HFFc6 (cell line): ENCODE measurements at regions not wholly inside any gene's neighbourhood (a gene's known extent, or its start where the extent isn't known, plus 50 kb on each side); places are given as distances from the start of the nearest gene placed in this dataset.

Experiments
- DNase-seq: peaks from one replicate; pipeline ENCODE4 v3.0.0-alpha.2; 2018
- H3K27ac Mint-ChIP-seq: 2 replicates; pipeline ENCODE4 v1.8.0; 2020; ENCODE audit warnings: mild to moderate bottlenecking, mixed read lengths
- H3K27me3 Mint-ChIP-seq: 2 replicates; pipeline ENCODE4 v1.8.0; 2021; ENCODE audit warnings: mild to moderate bottlenecking, moderate library complexity, mixed read lengths; ENCODE audit not compliant: insufficient read depth
- H3K36me3 Mint-ChIP-seq: 2 replicates; pipeline ENCODE4 v1.8.0; 2021; ENCODE audit warnings: low read depth, mixed read lengths
- H3K4me1 Mint-ChIP-seq: 2 replicates; pipeline ENCODE4 v1.8.0; 2020; ENCODE audit warnings: low read depth, mixed read lengths
- H3K4me3 Mint-ChIP-seq: 2 replicates; pipeline ENCODE4 v1.8.0; 2020; ENCODE audit warnings: mild to moderate bottlenecking, moderate library complexity, mixed read lengths
- H3K9me3 Mint-ChIP-seq: 2 replicates; pipeline ENCODE4 v1.8.0; 2020; ENCODE audit warnings: mild to moderate bottlenecking, mixed read lengths
- CTCF ChIP-seq: fragments of 200-600 bp; sonication (generic); IDR thresholded peaks from 2 replicates; pipeline ENCODE4 v1.5.0; 2021; ENCODE audit warnings: antibody characterized with exemption, mild to moderate bottlenecking

- peaks cover 12% of the 10 kb centered on the region for H3K9me3 Mint-ChIP-seq
- no peaks in the 10 kb centered on the region for H3K27me3 Mint-ChIP-seq
- no peaks in the 10 kb centered on the region for H3K4me1 Mint-ChIP-seq
- H3K36me3 Mint-ChIP-seq, result no peaks in the 10 kb centered on the region
- no peak overlapping the region for H3K27ac Mint-ChIP-seq
- no peak overlapping the region for H3K4me3 Mint-ChIP-seq
- no peak for DNase-seq
- TF ChIP-seq CTCF, result no peak
These were observed 411.6 kb upstream of the MAGEB18 start for GRCh38 chrX:25726539-25726938.

DNA sequence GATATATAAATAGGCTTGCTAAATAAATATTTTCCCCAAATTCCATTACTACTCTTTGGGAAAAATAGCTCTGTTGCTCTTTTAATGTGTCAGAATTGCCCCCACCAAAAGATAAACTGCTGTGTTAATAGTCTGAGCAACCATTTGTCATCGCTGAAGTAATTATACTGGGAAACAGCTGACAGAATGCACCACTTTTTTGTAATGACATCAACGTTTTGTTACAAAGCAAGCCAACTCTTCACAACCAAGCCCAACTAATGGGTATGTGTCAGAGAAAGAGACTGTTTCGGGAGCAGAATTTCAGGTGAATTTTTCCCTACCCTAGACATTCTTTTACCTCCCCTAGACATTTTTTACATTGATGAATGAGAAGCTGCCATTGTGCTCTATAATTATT is 405.0 kb upstream of the MAGEB18 start:
- H3K9me3 Mint-ChIP-seq, result peaks cover 12% of the 10 kb centered on the region
- H3K4me3 Mint-ChIP-seq, result no peak overlapping the region
- no peak overlapping the region for H3K27ac Mint-ChIP-seq
- H3K4me1 Mint-ChIP-seq, result no peaks in the 10 kb centered on the region
- no peak for TF ChIP-seq CTCF
- no peaks in the 10 kb centered on the region for H3K36me3 Mint-ChIP-seq
- no peaks in the 10 kb centered on the region for H3K27me3 Mint-ChIP-seq
- DNase-seq, result no peak

- Mint-ChIP-seq H3K36me3 (no peaks in the 10 kb centered on the region), H3K4me1 (no peaks in the 10 kb centered on the region), H3K4me3 (no peak overlapping the region), H3K27ac (no peak overlapping the region), H3K9me3 (peaks cover 10% of the 10 kb centered on the region), H3K27me3 (no peaks in the 10 kb centered on the region)
- no peak for DNase-seq
- no peak for TF ChIP-seq CTCF
These were observed 400.6 kb upstream of the MAGEB18 start for GRCh38 chrX:25737540-25737939.

DNA sequence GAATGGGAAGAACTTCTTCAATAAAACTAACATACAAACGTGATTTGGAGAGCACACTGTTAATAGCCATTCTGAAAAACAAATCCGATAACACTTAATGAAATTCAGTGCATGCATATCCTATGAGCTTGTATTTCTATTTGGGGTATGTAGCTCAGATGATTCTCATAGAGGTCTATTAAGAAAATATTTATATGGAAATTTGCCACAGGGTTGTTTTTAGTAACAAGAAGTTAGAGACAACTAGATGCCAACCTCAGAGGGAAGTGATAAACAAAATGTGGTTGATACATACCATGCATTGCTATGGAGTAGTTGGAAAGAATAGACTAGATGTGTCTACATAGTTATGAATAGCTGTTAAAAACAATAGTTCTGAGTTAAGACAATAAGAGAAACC is 395.8 kb upstream of the MAGEB18 start:
- H3K4me3 Mint-ChIP-seq, result no peak overlapping the region
- H3K27me3 Mint-ChIP-seq, result no peaks in the 10 kb centered on the region
- no peak overlapping the region for H3K27ac Mint-ChIP-seq
- TF ChIP-seq CTCF, result no peak
- no peaks in the 10 kb centered on the region for H3K4me1 Mint-ChIP-seq
- peaks cover 4% of the 10 kb centered on the region; the same call in 1 of the 2 replicates for H3K9me3 Mint-ChIP-seq
- no peak for DNase-seq
- no peaks in the 10 kb centered on the region for H3K36me3 Mint-ChIP-seq

- no peak for TF ChIP-seq CTCF
- peaks cover 3% of the 10 kb centered on the region; the same call in 1 of the 2 replicates for H3K27me3 Mint-ChIP-seq
- no peak for DNase-seq
- no peaks in the 10 kb centered on the region for H3K36me3 Mint-ChIP-seq
- H3K9me3 Mint-ChIP-seq, result peaks cover 4% of the 10 kb centered on the region; the same call in 1 of the 2 replicates
- H3K27ac Mint-ChIP-seq, result no peak overlapping the region
- H3K4me3 Mint-ChIP-seq, result no peak overlapping the region
- H3K4me1 Mint-ChIP-seq, result no peaks in the 10 kb centered on the region
These were observed 383.7 kb upstream of the MAGEB18 start for GRCh38 chrX:25754399-25754798.

DNA sequence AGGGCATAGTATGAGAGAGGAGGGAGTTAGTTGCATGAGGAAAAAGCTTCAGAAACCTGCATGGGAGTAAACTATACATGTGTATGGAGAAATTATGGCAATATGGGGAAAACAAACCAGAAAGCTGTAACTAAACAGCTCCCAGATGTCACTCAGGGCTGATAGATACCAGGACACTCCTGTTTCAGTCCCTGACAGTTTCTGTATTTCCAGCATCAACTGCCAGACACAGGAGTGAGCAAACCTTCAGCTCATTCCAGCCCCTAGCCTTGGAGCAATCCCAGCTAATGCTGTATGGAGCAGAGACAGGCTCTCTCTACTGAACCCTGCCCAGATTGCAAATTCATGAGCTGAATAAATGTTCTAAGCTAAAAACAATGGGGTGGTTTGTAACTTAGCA is 382.9 kb upstream of the MAGEB18 start:
- no peak for DNase-seq
- Mint-ChIP-seq H3K9me3 (peaks cover 4% of the 10 kb centered on the region; the same call in 1 of the 2 replicates), H3K4me3 (no peak overlapping the region), H3K36me3 (no peaks in the 10 kb centered on the region), H3K27me3 (peaks cover 3% of the 10 kb centered on the region; the same call in 1 of the 2 replicates), H3K27ac (no peak overlapping the region), H3K4me1 (no peaks in the 10 kb centered on the region)
- no peak for TF ChIP-seq CTCF
